Activated naive CD4-positive, alpha-beta T cell treated with anti-CD3 and anti-CD28 coated beads, Interleukin-2, amount 50 U/mL, for 72 hours (primary cell): ENCODE measurements at regions not wholly inside any gene's neighbourhood (a gene's known extent, or its start where the extent isn't known, plus 50 kb on each side); places are given as distances from the start of the nearest gene placed in this dataset.
"Not testable (repeated sequence)": the region's sequence is repeated elsewhere in the genome, so short reads cannot be mapped to it uniquely, and the experiment has no call there.

Experiments
- ATAC-seq, 2 donors: fragments of 150-1000 bp; cut with Tn5 transposase; 2 replicates each; pipeline ENCODE4 v1.10.0; 2021; ENCODE audit warnings: mild to moderate bottlenecking in 2 of 2, moderate library complexity in 2 of 2
- DNase-seq, 2 donors: peaks; one replicate each; pipeline ENCODE4 v3.0.0; 2021 to 2022; ENCODE audit warnings: low spot score in 2 of 2
- H3K27ac Mint-ChIP-seq, 2 donors: one replicate each; pipeline ENCODE4 v1.8.0; 2022; ENCODE audit warnings: mild to moderate bottlenecking in 2 of 2, mixed read lengths in 2 of 2
- H3K36me3 Mint-ChIP-seq, 2 donors: one replicate each; pipeline ENCODE4 v1.8.0; 2022; ENCODE audit warnings: mixed read lengths in 2 of 2
- H3K9me3 Mint-ChIP-seq, 2 donors: one replicate each; pipeline ENCODE4 v1.8.0; 2022; ENCODE audit warnings: mixed read lengths in 2 of 2

GRCh38 chr7:6882321-6882721 lies 56.2 kb upstream of the CCZ1B start:
- not testable (repeated sequence) for H3K9me3 Mint-ChIP-seq, H3K36me3 Mint-ChIP-seq, H3K27ac Mint-ChIP-seq, DNase-seq, ATAC-seq

GRCh38 chr7:6883756-6884155 lies 57.7 kb upstream of the CCZ1B start:
- not testable (repeated sequence) for DNase-seq, ATAC-seq, H3K9me3 Mint-ChIP-seq, H3K36me3 Mint-ChIP-seq, H3K27ac Mint-ChIP-seq

GRCh38 chr7:6886198-6886597 lies 60.1 kb upstream of the CCZ1B start:
- DNase-seq (no peak), ATAC-seq (no peak)
- Mint-ChIP-seq H3K27ac (no peak overlapping the region), H3K9me3 (peaks cover 5 to 6% of the 10 kb centered on the region in 2 donors), H3K36me3 (no peaks in the 10 kb centered on the region)

- ATAC-seq, DNase-seq, H3K27ac Mint-ChIP-seq, H3K36me3 Mint-ChIP-seq, H3K9me3 Mint-ChIP-seq: not testable (repeated sequence)
These were observed 62.4 kb upstream of the CCZ1B start for GRCh38 chr7:6888267-6889045.

- Mint-ChIP-seq H3K27ac (no peak overlapping the region), H3K9me3 (peaks cover 5 to 6% of the 10 kb centered on the region in 2 donors), H3K36me3 (no peaks in the 10 kb centered on the region)
- ATAC-seq (no peak), DNase-seq (no peak)
These were observed 63.3 kb upstream of the CCZ1B start for GRCh38 chr7:6889252-6889812.

- not testable (repeated sequence) for DNase-seq, ATAC-seq, H3K27ac Mint-ChIP-seq, H3K36me3 Mint-ChIP-seq, H3K9me3 Mint-ChIP-seq
These were observed 76.0 kb upstream of the CCZ1B start for GRCh38 chr7:6902097-6902518.

GRCh38 chr7:6903289-6903688 lies 77.2 kb upstream of the CCZ1B start:
- DNase-seq, H3K9me3 Mint-ChIP-seq, ATAC-seq, H3K27ac Mint-ChIP-seq, H3K36me3 Mint-ChIP-seq: not testable (repeated sequence)

GRCh38 chr7:6903792-6904191 lies 77.7 kb upstream of the CCZ1B start:
- H3K9me3 Mint-ChIP-seq, DNase-seq, ATAC-seq, H3K27ac Mint-ChIP-seq, H3K36me3 Mint-ChIP-seq: not testable (repeated sequence)

GRCh38 chr7:6917258-6917657 lies 91.2 kb upstream of the CCZ1B start:
- no peak for ATAC-seq
- H3K36me3 Mint-ChIP-seq, result no peaks in the 10 kb centered on the region
- no peak for DNase-seq
- no peak overlapping the region for H3K27ac Mint-ChIP-seq
- H3K9me3 Mint-ChIP-seq, result no peaks in the 10 kb centered on the region

- not testable (repeated sequence) for H3K36me3 Mint-ChIP-seq, ATAC-seq, H3K9me3 Mint-ChIP-seq, DNase-seq, H3K27ac Mint-ChIP-seq
These were observed 93.1 kb upstream of the CCZ1B start for GRCh38 chr7:6919169-6919568.

- H3K9me3 Mint-ChIP-seq, ATAC-seq, H3K36me3 Mint-ChIP-seq: not testable (repeated sequence)
These were observed 98.4 kb upstream of the CCZ1B start for GRCh38 chr7:6924523-6924922.

GRCh38 chr7:6926193-6927174 lies 100.4 kb upstream of the CCZ1B start:
- not testable (repeated sequence) for DNase-seq, ATAC-seq, H3K36me3 Mint-ChIP-seq, H3K9me3 Mint-ChIP-seq, H3K27ac Mint-ChIP-seq

More at GRCh38 chr7:6924523-6924922, 98.4 kb upstream of the CCZ1B start:
- DNase-seq, H3K27ac Mint-ChIP-seq: not testable (repeated sequence)

GRCh38 chr7:6927643-6928042 lies 101.6 kb upstream of the CCZ1B start:
- H3K36me3 Mint-ChIP-seq, H3K9me3 Mint-ChIP-seq, DNase-seq, ATAC-seq, H3K27ac Mint-ChIP-seq: not testable (repeated sequence)

GRCh38 chr7:6929588-6929987 lies 103.5 kb upstream of the CCZ1B start:
- H3K9me3 Mint-ChIP-seq, H3K27ac Mint-ChIP-seq, H3K36me3 Mint-ChIP-seq, DNase-seq, ATAC-seq: not testable (repeated sequence)

- not testable (repeated sequence) for H3K27ac Mint-ChIP-seq, ATAC-seq, DNase-seq, H3K9me3 Mint-ChIP-seq, H3K36me3 Mint-ChIP-seq
These were observed 104.1 kb upstream of the CCZ1B start for GRCh38 chr7:6930081-6930635.

GRCh38 chr7:6930787-6931186 lies 104.7 kb upstream of the CCZ1B start:
- not testable (repeated sequence) for H3K27ac Mint-ChIP-seq, ATAC-seq, H3K9me3 Mint-ChIP-seq, H3K36me3 Mint-ChIP-seq
- DNase-seq, result peak in 1 of 2 donors; percentile 53

GRCh38 chr7:6931456-6931855 lies 105.4 kb upstream of the CCZ1B start:
- not testable (repeated sequence) for H3K27ac Mint-ChIP-seq, H3K9me3 Mint-ChIP-seq, H3K36me3 Mint-ChIP-seq, DNase-seq, ATAC-seq
